A549 (cell line): ENCODE measurements at regions not wholly inside any gene's neighbourhood (a gene's known extent, or its start where the extent isn't known, plus 50 kb on each side); places are given as distances from the start of the nearest gene placed in this dataset.
"Not testable (repeated sequence)": the region's sequence is repeated elsewhere in the genome, so short reads cannot be mapped to it uniquely, and the experiment has no call there.

Source experiments
- ATAC-seq, 2 experiments: fragments of 200-7000 bp in 1 of 2; fragments of >200 bp in 1 of 2; cut with Nextera tagmentation in 1 of 2; cut with Tn5 transposase in 1 of 2; 3 replicates each; pipeline versions ENCODE4 v1.8.0 to v1.9.1; 2018 to 2020; ENCODE audit warnings: mild to moderate bottlenecking in 1 of 2, moderate library complexity in 1 of 2
- CTCF ChIA-PET: fragments of 300-600 bp; sonication (Branson Sonifier 250); formaldehyde crosslinking; extraction: SDS; loops from one replicate; lab custom pipeline; 2021; ENCODE audit warnings: antibody characterized with exemption, inconsistent platforms; lab: Yijun Ruan, JAX
- POLR2A ChIA-PET: fragments of 350-600 bp; formaldehyde crosslinking; extraction: SDS; loops from one replicate; lab custom pipeline; 2021; ENCODE audit warnings: antibody characterized with exemption, inconsistent platforms; lab: Yijun Ruan, JAX
- DNase-seq, 2 experiments: peaks; one replicate each; pipeline versions ENCODE4 v3.0.0 to v3.0.0-alpha.2; 2011 to 2016; ENCODE audit warnings: low read depth in 1 of 2, low spot score in 1 of 2
- FAIRE-seq: peaks from 2 replicates; lab custom pipeline; 2011; peaks lifted over from hg19 to GRCh38; lab: Jason Lieb, UNC
- H3K27ac ChIP-seq, 2 experiments: fragments of >200 bp; sonication (Bioruptor Twin); formaldehyde crosslinking; 3 replicates each; pipeline ENCODE4 v1.5.1; 2016 to 2017
- H3K4me1 ChIP-seq: fragments of >200 bp; sonication (Bioruptor Twin); formaldehyde crosslinking; 3 replicates; pipeline ENCODE4 v1.6.1; 2016
- H3K4me2 ChIP-seq: fragments of >200 bp; sonication (Bioruptor Twin); formaldehyde crosslinking; 3 replicates; pipeline ENCODE4 v1.6.1; 2016
- H3K4me3 ChIP-seq: fragments of >200 bp; sonication (Bioruptor Twin); formaldehyde crosslinking; 3 replicates; pipeline ENCODE4 v1.5.1; 2016
- H3K9me3 ChIP-seq: fragments of >200 bp; sonication (Bioruptor Twin); formaldehyde crosslinking; 3 replicates; pipeline ENCODE4 v1.6.1; 2016
- BCL3 ChIP-seq: fragments of >200 bp; sonication (Bioruptor Twin); formaldehyde crosslinking; IDR thresholded peaks from 3 replicates; pipeline ENCODE4 v1.6.1; 2016
- E2F6 ChIP-seq: IDR thresholded peaks from 2 replicates; pipeline ENCODE4 v1.6.1; 2012; ENCODE audit warnings: low read depth, borderline replicate concordance
- FOSL2 ChIP-seq, 2 experiments: fragments of 450-650 bp in 1 of 2; fragments of >200 bp in 1 of 2; sonication (Bioruptor Twin) in 1 of 2; formaldehyde crosslinking; IDR thresholded peaks; 2 replicates each; pipeline versions ENCODE4 v1.5.0 to v1.6.1; 2016 to 2020; ENCODE audit warnings: mild to moderate bottlenecking in 1 of 2, moderate library complexity in 1 of 2
- FOXS1 ChIP-seq: fragments of 250-450 bp; sonication (Bioruptor Pico); IDR thresholded peaks from 2 replicates; pipeline ENCODE4 v1.5.0; 2020; ENCODE audit warnings: mild to moderate bottlenecking, moderate library complexity
- JUN ChIP-seq, 2 experiments: fragments of >200 bp; sonication (Bioruptor Twin); formaldehyde crosslinking; IDR thresholded peaks; 2 replicates in 1 of 2; 3 replicates in 1 of 2; pipeline ENCODE4 v1.6.1; 2016 to 2017
- JUNB ChIP-seq: fragments of >200 bp; sonication (Bioruptor Twin); formaldehyde crosslinking; IDR thresholded peaks from 2 replicates; pipeline ENCODE4 v1.6.1; 2016
- MAFK ChIP-seq: fragments of 450-650 bp; IDR thresholded peaks from 2 replicates; pipeline ENCODE4 v1.6.1; 2014; ENCODE audit not compliant: partially characterized antibody
- MAX ChIP-seq: IDR thresholded peaks from 2 replicates; pipeline ENCODE4 v1.6.1; 2012
- MAZ ChIP-seq: fragments of 150-350 bp; IDR thresholded peaks from 2 replicates; pipeline ENCODE4 v1.6.1; 2014; ENCODE audit warnings: antibody characterized with exemption, low read depth, low read length, borderline replicate concordance
- PBX3 ChIP-seq: IDR thresholded peaks from 2 replicates; pipeline ENCODE4 v1.6.1; 2012
- PHF8 ChIP-seq: fragments of 200-600 bp; sonication (generic); IDR thresholded peaks from 2 replicates; pipeline ENCODE4 v1.6.1; 2016; ENCODE audit warnings: low read depth, mild to moderate bottlenecking, antibody characterized with exemption, moderate library complexity, borderline replicate concordance
- RFX5 ChIP-seq: fragments of 450-650 bp; IDR thresholded peaks from 2 replicates; pipeline ENCODE4 v1.7.1; 2014; ENCODE audit warnings: antibody characterized with exemption, mild to moderate bottlenecking, moderate library complexity
- RNF2 ChIP-seq: fragments of 200-600 bp; sonication (generic); IDR thresholded peaks from 2 replicates; pipeline ENCODE4 v1.6.1; 2016; ENCODE audit warnings: low read depth, mild to moderate bottlenecking, antibody characterized with exemption, moderate library complexity, borderline replicate concordance
- SREBF2 ChIP-seq: fragments of 450-650 bp; IDR thresholded peaks from 2 replicates; pipeline ENCODE4 v1.6.1; 2014; ENCODE audit warnings: mild to moderate bottlenecking, moderate library complexity
- USF2 ChIP-seq: fragments of 450-650 bp; IDR thresholded peaks from 2 replicates; pipeline ENCODE4 v1.6.1; 2014; ENCODE audit warnings: antibody characterized with exemption
- ZC3H11A ChIP-seq: fragments of 450-650 bp; IDR thresholded peaks from 2 replicates; pipeline ENCODE4 v1.6.1; 2014; ENCODE audit warnings: antibody characterized with exemption, mild to moderate bottlenecking
- ZNF302 ChIP-seq: fragments of 250-450 bp; sonication (Bioruptor Pico); IDR thresholded peaks from 2 replicates; pipeline ENCODE4 v1.9.0; 2021; ENCODE audit warnings: inconsistent platforms, mild to moderate bottlenecking, moderate library complexity
- ZSCAN20 ChIP-seq: fragments of 250-450 bp; sonication (Bioruptor Pico); IDR thresholded peaks from 2 replicates; pipeline ENCODE4 v1.8.0; 2022; ENCODE audit warnings: mild to moderate bottlenecking, moderate library complexity
- WGBS: methylation state at CpG from one replicate; pipeline ENCODE4 v1.1.6; 2017; ENCODE audit errors: missing lambda C conversion rate; 5-methylcytosine and 5-hydroxymethylcytosine counted together

GRCh38 chr4:138458751-138459150 lies 216.6 kb upstream of the SLC7A11 start (continued):
- TF ChIP-seq USF2 (no peak), BCL3 (no peak), MAFK (no peak), ZSCAN20 (CRISPR knock-in tag) (no peak), JUN (IDR thresholded peaks at IDR 0.05) (no peak), ZNF302 (CRISPR knock-in tag) (no peak)
- TF ChIP-seq, all 56 proteins: peak for 0

GRCh38 chr4:138456349-138456748 lies 214.2 kb upstream of the SLC7A11 start:
- ATAC-seq, H3K4me1 ChIP-seq, POLR2A ChIA-PET, H3K4me3 ChIP-seq, H3K9me3 ChIP-seq, H3K27ac ChIP-seq, FAIRE-seq, CTCF ChIA-PET, DNase-seq, H3K4me2 ChIP-seq: not testable (repeated sequence)
- 96% methylated on average over 2 of the region's 2 CpGs for WGBS

GRCh38 chr4:138455097-138455496 lies 212.9 kb upstream of the SLC7A11 start:
- no peak overlapping the region for H3K4me3 ChIP-seq
- DNase-seq (no peak), FAIRE-seq (no peak), ATAC-seq (no peak)
- WGBS: 85% methylated on average over 1 of the region's 1 CpG
- POLR2A ChIA-PET: no interaction called here
- no peak overlapping the region for H3K4me2 ChIP-seq
- H3K27ac ChIP-seq: no peak overlapping the region
- CTCF ChIA-PET: no interaction called here
- no peaks in the 10 kb centered on the region for H3K9me3 ChIP-seq
- H3K4me1 ChIP-seq: no peaks in the 10 kb centered on the region
- no peak for TF ChIP-seq E2F6
- TF ChIP-seq FOSL2 (IDR thresholded peaks at IDR 0.05): no peak
- TF ChIP-seq FOSL2 (CRISPR knock-in tag; IDR thresholded peaks at IDR 0.05): no peak
- no peak for TF ChIP-seq USF2
- no peak for TF ChIP-seq PHF8
- no peak for TF ChIP-seq FOXS1 (CRISPR knock-in tag)
- no peak for TF ChIP-seq RFX5
- TF ChIP-seq JUNB: no peak
- TF ChIP-seq SREBF2: no peak
- no peak for TF ChIP-seq MAX
- TF ChIP-seq BCL3: no peak
- no peak for TF ChIP-seq RNF2
- TF ChIP-seq ZC3H11A: no peak
- no peak for TF ChIP-seq MAZ
- no peak for TF ChIP-seq PBX3
